ENCODE measurements at regions not wholly inside any gene's neighbourhood (a gene's known extent, or its start where the extent isn't known, plus 50 kb on each side); places are given as distances from the start of the nearest gene placed in this dataset.

DNA sequence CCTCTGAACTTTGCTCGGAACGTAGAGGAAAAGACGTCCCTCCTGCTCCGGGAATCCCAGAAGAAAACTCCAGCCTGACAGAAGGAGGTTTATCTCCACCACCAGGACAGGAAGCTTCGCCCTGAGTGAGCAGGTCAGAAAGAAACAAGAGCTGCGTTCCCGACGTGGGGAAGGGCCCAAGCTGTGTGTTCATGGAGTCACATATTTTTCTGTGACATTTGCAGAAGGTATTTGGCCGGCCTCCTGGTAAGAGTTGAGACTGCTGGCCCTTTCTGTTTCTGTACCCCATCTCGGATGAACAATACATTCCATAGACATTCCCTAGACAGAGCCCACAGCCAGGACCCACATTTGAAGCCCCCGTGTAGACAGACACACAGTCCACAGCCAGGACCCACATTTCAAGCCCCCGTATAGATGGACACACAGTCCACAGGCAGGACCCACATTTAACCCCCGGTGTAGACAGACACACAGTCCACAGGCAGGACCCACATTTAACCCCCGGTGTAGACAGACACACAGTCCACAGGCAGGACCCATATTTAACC is 230.8 kb downstream of the SHOX start:
- TF ChIP-seq TOX (CRISPR knock-in tag; IDR thresholded peaks at IDR 0.05; ENCODE audit: borderline replicate concordance) (no peak), ZFP3 (CRISPR knock-in tag; IDR thresholded peaks at IDR 0.05) (no peak), ZNF70 (CRISPR knock-in tag; IDR thresholded peaks at IDR 0.05) (no peak), ISL1 (CRISPR knock-in tag; IDR thresholded peaks at IDR 0.05) (no peak), ZC3H10 (CRISPR knock-in tag; IDR thresholded peaks at IDR 0.05) (no peak), ZFP30 (CRISPR knock-in tag; IDR thresholded peaks at IDR 0.05) (no peak), GLIS3 (CRISPR knock-in tag; IDR thresholded peaks at IDR 0.05) (no peak), ZNF8 (CRISPR knock-in tag; IDR thresholded peaks at IDR 0.05) (no peak), PPARA (CRISPR knock-in tag; IDR thresholded peaks at IDR 0.05; ENCODE audit: borderline replicate concordance) (no peak), SNAI2 (CRISPR knock-in tag; IDR thresholded peaks at IDR 0.05) (no peak), ARNTL (CRISPR knock-in tag; IDR thresholded peaks at IDR 0.05; ENCODE audit: borderline replicate concordance, low read depth) (no peak), OSR1 (CRISPR knock-in tag; IDR thresholded peaks at IDR 0.05) (no peak), ESRRG (CRISPR knock-in tag; IDR thresholded peaks at IDR 0.05) (no peak), TCF4 (CRISPR knock-in tag; IDR thresholded peaks at IDR 0.05; ENCODE audit: borderline replicate concordance) (no peak), BACH2 (CRISPR knock-in tag; IDR thresholded peaks at IDR 0.05; ENCODE audit: borderline replicate concordance) (no peak)
- TF ChIP-seq, protein P1, sequence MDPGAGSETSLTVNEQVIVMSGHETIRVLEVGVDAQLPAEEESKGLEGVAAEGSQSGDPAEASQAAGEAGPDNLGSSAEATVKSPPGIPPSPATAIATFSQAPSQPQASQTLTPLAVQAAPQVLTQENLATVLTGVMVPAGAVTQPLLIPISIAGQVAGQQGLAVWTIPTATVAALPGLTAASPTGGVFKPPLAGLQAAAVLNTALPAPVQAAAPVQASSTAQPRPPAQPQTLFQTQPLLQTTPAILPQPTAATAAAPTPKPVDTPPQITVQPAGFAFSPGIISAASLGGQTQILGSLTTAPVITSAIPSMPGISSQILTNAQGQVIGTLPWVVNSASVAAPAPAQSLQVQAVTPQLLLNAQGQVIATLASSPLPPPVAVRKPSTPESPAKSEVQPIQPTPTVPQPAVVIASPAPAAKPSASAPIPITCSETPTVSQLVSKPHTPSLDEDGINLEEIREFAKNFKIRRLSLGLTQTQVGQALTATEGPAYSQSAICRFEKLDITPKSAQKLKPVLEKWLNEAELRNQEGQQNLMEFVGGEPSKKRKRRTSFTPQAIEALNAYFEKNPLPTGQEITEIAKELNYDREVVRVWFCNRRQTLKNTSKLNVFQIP (CRISPR knock-in tag; IDR thresholded peaks at IDR 0.05; ENCODE audit: borderline replicate concordance, low read depth): no peak
- TF ChIP-seq, protein P2, sequence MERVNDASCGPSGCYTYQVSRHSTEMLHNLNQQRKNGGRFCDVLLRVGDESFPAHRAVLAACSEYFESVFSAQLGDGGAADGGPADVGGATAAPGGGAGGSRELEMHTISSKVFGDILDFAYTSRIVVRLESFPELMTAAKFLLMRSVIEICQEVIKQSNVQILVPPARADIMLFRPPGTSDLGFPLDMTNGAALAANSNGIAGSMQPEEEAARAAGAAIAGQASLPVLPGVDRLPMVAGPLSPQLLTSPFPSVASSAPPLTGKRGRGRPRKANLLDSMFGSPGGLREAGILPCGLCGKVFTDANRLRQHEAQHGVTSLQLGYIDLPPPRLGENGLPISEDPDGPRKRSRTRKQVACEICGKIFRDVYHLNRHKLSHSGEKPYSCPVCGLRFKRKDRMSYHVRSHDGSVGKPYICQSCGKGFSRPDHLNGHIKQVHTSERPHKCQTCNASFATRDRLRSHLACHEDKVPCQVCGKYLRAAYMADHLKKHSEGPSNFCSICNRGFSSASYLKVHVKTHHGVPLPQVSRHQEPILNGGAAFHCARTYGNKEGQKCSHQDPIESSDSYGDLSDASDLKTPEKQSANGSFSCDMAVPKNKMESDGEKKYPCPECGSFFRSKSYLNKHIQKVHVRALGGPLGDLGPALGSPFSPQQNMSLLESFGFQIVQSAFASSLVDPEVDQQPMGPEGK (CRISPR knock-in tag; IDR thresholded peaks at IDR 0.05; ENCODE audit: borderline replicate concordance): no peak
- TF ChIP-seq, protein P3, sequence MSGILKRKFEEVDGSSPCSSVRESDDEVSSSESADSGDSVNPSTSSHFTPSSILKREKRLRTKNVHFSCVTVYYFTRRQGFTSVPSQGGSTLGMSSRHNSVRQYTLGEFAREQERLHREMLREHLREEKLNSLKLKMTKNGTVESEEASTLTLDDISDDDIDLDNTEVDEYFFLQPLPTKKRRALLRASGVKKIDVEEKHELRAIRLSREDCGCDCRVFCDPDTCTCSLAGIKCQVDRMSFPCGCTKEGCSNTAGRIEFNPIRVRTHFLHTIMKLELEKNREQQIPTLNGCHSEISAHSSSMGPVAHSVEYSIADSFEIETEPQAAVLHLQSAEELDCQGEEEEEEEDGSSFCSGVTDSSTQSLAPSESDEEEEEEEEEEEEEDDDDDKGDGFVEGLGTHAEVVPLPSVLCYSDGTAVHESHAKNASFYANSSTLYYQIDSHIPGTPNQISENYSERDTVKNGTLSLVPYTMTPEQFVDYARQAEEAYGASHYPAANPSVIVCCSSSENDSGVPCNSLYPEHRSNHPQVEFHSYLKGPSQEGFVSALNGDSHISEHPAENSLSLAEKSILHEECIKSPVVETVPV (CRISPR knock-in tag; IDR thresholded peaks at IDR 0.05): no peak
- TF ChIP-seq, protein P4, sequence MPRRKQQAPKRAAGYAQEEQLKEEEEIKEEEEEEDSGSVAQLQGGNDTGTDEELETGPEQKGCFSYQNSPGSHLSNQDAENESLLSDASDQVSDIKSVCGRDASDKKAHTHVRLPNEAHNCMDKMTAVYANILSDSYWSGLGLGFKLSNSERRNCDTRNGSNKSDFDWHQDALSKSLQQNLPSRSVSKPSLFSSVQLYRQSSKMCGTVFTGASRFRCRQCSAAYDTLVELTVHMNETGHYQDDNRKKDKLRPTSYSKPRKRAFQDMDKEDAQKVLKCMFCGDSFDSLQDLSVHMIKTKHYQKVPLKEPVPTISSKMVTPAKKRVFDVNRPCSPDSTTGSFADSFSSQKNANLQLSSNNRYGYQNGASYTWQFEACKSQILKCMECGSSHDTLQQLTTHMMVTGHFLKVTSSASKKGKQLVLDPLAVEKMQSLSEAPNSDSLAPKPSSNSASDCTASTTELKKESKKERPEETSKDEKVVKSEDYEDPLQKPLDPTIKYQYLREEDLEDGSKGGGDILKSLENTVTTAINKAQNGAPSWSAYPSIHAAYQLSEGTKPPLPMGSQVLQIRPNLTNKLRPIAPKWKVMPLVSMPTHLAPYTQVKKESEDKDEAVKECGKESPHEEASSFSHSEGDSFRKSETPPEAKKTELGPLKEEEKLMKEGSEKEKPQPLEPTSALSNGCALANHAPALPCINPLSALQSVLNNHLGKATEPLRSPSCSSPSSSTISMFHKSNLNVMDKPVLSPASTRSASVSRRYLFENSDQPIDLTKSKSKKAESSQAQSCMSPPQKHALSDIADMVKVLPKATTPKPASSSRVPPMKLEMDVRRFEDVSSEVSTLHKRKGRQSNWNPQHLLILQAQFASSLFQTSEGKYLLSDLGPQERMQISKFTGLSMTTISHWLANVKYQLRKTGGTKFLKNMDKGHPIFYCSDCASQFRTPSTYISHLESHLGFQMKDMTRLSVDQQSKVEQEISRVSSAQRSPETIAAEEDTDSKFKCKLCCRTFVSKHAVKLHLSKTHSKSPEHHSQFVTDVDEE (CRISPR knock-in tag; IDR thresholded peaks at IDR 0.05): no peak
- TF ChIP-seq, protein P5, sequence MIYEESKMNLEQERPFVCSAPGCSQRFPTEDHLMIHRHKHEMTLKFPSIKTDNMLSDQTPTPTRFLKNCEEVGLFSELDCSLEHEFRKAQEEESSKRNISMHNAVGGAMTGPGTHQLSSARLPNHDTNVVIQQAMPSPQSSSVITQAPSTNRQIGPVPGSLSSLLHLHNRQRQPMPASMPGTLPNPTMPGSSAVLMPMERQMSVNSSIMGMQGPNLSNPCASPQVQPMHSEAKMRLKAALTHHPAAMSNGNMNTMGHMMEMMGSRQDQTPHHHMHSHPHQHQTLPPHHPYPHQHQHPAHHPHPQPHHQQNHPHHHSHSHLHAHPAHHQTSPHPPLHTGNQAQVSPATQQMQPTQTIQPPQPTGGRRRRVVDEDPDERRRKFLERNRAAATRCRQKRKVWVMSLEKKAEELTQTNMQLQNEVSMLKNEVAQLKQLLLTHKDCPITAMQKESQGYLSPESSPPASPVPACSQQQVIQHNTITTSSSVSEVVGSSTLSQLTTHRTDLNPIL (CRISPR knock-in tag; IDR thresholded peaks at IDR 0.05; ENCODE audit: low read depth): no peak
- no peak for ATAC-seq

DNA sequence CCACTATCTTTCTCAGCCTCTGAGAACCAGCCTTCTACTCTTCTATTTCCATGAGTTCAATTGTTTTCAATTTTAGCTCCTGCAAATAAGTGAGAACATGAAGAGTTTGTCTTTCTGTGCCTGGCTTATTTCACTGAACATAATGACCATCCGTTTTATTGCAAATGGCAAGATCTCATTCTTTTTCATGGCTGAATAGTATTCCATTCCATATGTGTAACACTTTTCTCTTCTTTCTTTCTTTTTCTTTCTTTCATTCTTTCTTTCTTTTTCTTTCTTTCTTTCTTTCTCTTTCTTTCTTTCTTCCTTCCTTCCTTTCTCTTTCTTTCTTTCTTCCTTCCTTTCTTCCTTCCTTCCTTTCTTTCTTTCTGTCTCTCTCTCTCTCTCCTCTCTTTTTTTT is 228.7 kb downstream of the SHOX start:
- TF ChIP-seq PPARA (CRISPR knock-in tag; IDR thresholded peaks at IDR 0.05; ENCODE audit: borderline replicate concordance) (no peak), CSDC2 (CRISPR knock-in tag; IDR thresholded peaks at IDR 0.05) (no peak), ZNF565 (CRISPR knock-in tag; conservative IDR thresholded peaks at IDR 0.05; ENCODE audit: low read depth) (no peak), TCF4 (CRISPR knock-in tag; IDR thresholded peaks at IDR 0.05; ENCODE audit: borderline replicate concordance) (no peak), ZC3H10 (CRISPR knock-in tag; IDR thresholded peaks at IDR 0.05) (no peak), OSR1 (CRISPR knock-in tag; IDR thresholded peaks at IDR 0.05) (no peak), ZNF8 (CRISPR knock-in tag; IDR thresholded peaks at IDR 0.05) (no peak)
- TF ChIP-seq, protein P1 (CRISPR knock-in tag; IDR thresholded peaks at IDR 0.05; ENCODE audit: borderline replicate concordance, low read depth): no peak
- TF ChIP-seq, protein P3 (CRISPR knock-in tag; IDR thresholded peaks at IDR 0.05): no peak
- no peak for ATAC-seq
